DND-41 (cell line): ENCODE measurements at regions not wholly inside any gene's neighbourhood (a gene's known extent, or its start where the extent isn't known, plus 50 kb on each side); places are given as distances from the start of the nearest gene placed in this dataset.

Source experiments
- ATAC-seq: fragments of 200-7000 bp; cut with Tn5 transposase; 3 replicates; pipeline ENCODE4 v1.9.1; 2021; ENCODE audit warnings: low read depth; ENCODE audit not compliant: insufficient read depth
- DNase-seq: peaks from one replicate; pipeline ENCODE4 v3.0.0-alpha.2; 2020
- H2AFZ ChIP-seq: 2 replicates; pipeline ENCODE4 v1.6.0; 2012; ENCODE audit warnings: low read depth, low read length
- H3K27ac ChIP-seq: 2 replicates; pipeline ENCODE4 v1.5.1; 2012; ENCODE audit warnings: low read length, inconsistent platforms
- H3K27me3 ChIP-seq: fragments of 200-600 bp; sonication (generic); 2 replicates; pipeline ENCODE4 v1.6.0; 2012; ENCODE audit warnings: low read length, mild to moderate bottlenecking, inconsistent platforms; ENCODE audit not compliant: insufficient read depth, poor library complexity
- H3K36me3 ChIP-seq: 2 replicates; pipeline ENCODE4 v1.5.1; 2012; ENCODE audit warnings: low read length, inconsistent platforms; ENCODE audit not compliant: insufficient read depth
- H3K4me1 ChIP-seq: 2 replicates; pipeline ENCODE4 v1.5.1; 2012; ENCODE audit warnings: mild to moderate bottlenecking, low read length; ENCODE audit not compliant: insufficient read depth
- H3K4me2 ChIP-seq: 2 replicates; pipeline ENCODE4 v1.6.0; 2012; ENCODE audit warnings: mild to moderate bottlenecking, moderate library complexity, low read length, inconsistent platforms; ENCODE audit not compliant: insufficient read depth
- H3K4me3 ChIP-seq, 2 experiments: fragments of 200-600 bp in 1 of 2; shearing (Covaris generic) in 1 of 2; 2 replicates each; pipeline ENCODE4 v1.5.1; 2012 to 2016; ENCODE audit warnings: inconsistent platforms in 2 of 2, low read length in 2 of 2, mild to moderate bottlenecking in 2 of 2, low read depth in 1 of 2, moderate library complexity in 1 of 2
- H3K79me2 ChIP-seq: 2 replicates; pipeline ENCODE4 v1.6.0; 2012; ENCODE audit warnings: low read length, inconsistent platforms; ENCODE audit not compliant: insufficient read depth
- H3K9ac ChIP-seq: 2 replicates; pipeline ENCODE4 v1.6.0; 2012; ENCODE audit warnings: low read depth, mild to moderate bottlenecking, inconsistent platforms, low read length, moderate library complexity
- H3K9me3 ChIP-seq: 2 replicates; pipeline ENCODE4 v1.5.1; 2012; ENCODE audit warnings: low read length, moderate library complexity, mild to moderate bottlenecking, inconsistent platforms; ENCODE audit not compliant: insufficient read depth, severe bottlenecking
- H4K20me1 ChIP-seq: 2 replicates; pipeline ENCODE4 v1.6.0; 2012; ENCODE audit warnings: low read length; ENCODE audit not compliant: insufficient read depth
- EZH2 ChIP-seq: IDR thresholded peaks from 3 replicates; pipeline ENCODE4 v1.6.1; 2012; ENCODE audit warnings: borderline replicate concordance, low read depth, mild to moderate bottlenecking, moderate library complexity, low read length, inconsistent platforms; ENCODE audit not compliant: severe bottlenecking
- TF ChIP-seq, protein P1 (sequence below): IDR thresholded peaks from 2 replicates; pipeline ENCODE4 v1.5.1; 2012; ENCODE audit warnings: borderline replicate concordance, low read length, moderate library complexity, mild to moderate bottlenecking; ENCODE audit not compliant: poor library complexity, severe bottlenecking; ENCODE audit errors: extremely low read depth

- no peak for TF ChIP-seq EZH2
- TF ChIP-seq, protein P1, sequence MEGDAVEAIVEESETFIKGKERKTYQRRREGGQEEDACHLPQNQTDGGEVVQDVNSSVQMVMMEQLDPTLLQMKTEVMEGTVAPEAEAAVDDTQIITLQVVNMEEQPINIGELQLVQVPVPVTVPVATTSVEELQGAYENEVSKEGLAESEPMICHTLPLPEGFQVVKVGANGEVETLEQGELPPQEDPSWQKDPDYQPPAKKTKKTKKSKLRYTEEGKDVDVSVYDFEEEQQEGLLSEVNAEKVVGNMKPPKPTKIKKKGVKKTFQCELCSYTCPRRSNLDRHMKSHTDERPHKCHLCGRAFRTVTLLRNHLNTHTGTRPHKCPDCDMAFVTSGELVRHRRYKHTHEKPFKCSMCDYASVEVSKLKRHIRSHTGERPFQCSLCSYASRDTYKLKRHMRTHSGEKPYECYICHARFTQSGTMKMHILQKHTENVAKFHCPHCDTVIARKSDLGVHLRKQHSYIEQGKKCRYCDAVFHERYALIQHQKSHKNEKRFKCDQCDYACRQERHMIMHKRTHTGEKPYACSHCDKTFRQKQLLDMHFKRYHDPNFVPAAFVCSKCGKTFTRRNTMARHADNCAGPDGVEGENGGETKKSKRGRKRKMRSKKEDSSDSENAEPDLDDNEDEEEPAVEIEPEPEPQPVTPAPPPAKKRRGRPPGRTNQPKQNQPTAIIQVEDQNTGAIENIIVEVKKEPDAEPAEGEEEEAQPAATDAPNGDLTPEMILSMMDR = no peak
- no peak overlapping the region for H3K27ac ChIP-seq
- H3K9me3 ChIP-seq = no peaks in the 10 kb centered on the region
- DNase-seq (no peak), ATAC-seq (no peak)
- H3K36me3 ChIP-seq = no peaks in the 10 kb centered on the region
- H3K4me3 ChIP-seq = no peak overlapping the region
- no peak overlapping the region for H3K9ac ChIP-seq
- H4K20me1 ChIP-seq = no peaks in the 10 kb centered on the region
- no peaks in the 10 kb centered on the region for H3K27me3 ChIP-seq
- no peak overlapping the region for H2AFZ ChIP-seq
- H3K4me2 ChIP-seq = no peak overlapping the region
- H3K79me2 ChIP-seq = no peaks in the 10 kb centered on the region
- H3K4me1 ChIP-seq = no peaks in the 10 kb centered on the region
Observed at GRCh38 chr3:159246385-159246784, 444.5 kb downstream of the MFSD1 start.

- no peak; the same call in 2 of the 3 replicates for ATAC-seq
- H3K9ac ChIP-seq = no peak overlapping the region
- H2AFZ ChIP-seq = no peak overlapping the region
Observed at GRCh38 chr3:159249472-159250174, 447.8 kb downstream of the MFSD1 start.

GRCh38 chr3:159250961-159251360 lies 449.1 kb downstream of the MFSD1 start:
- Histone ChIP-seq H4K20me1 (no peaks in the 10 kb centered on the region), H2AFZ (no peak overlapping the region), H3K27me3 (no peaks in the 10 kb centered on the region), H3K27ac (no peak overlapping the region), H3K4me1 (no peaks in the 10 kb centered on the region), H3K4me2 (no peak overlapping the region), H3K79me2 (no peaks in the 10 kb centered on the region), H3K9ac (no peak overlapping the region), H3K4me3 (no peak overlapping the region), H3K36me3 (no peaks in the 10 kb centered on the region), H3K9me3 (peaks cover 7% of the 10 kb centered on the region)
- no peak for ATAC-seq
- TF ChIP-seq EZH2 = no peak
- TF ChIP-seq, protein P1 = no peak
- DNase-seq = no peak

More at GRCh38 chr3:159249472-159250174, 447.8 kb downstream of the MFSD1 start:
- Histone ChIP-seq H3K27ac (no peak overlapping the region), H4K20me1 (no peaks in the 10 kb centered on the region), H3K36me3 (no peaks in the 10 kb centered on the region), H3K4me3 (no peak overlapping the region), H3K4me1 (no peaks in the 10 kb centered on the region), H3K79me2 (no peaks in the 10 kb centered on the region), H3K9me3 (peaks cover 7% of the 10 kb centered on the region), H3K4me2 (no peak overlapping the region), H3K27me3 (no peaks in the 10 kb centered on the region)
- TF ChIP-seq, protein P1 = no peak
- no peak for TF ChIP-seq EZH2
- no peak for DNase-seq
